ENCODE measurements at regions not wholly inside any gene's neighbourhood (a gene's known extent, or its start where the extent isn't known, plus 50 kb on each side); places are given as distances from the start of the nearest gene placed in this dataset.

- H3K36me3 ChIP-seq, result no peaks in the 10 kb centered on the region
- 65 to 77% (median 70%) methylated on average over 1 of the region's 1 CpG for WGBS, 4 donors
- ATAC-seq, result no peak
- H3K27ac ChIP-seq, result no peak overlapping the region
- no peak overlapping the region for H3K4me3 ChIP-seq
- intact Hi-C loops (cut with DNase I), result no loop called here
- no peaks in the 10 kb centered on the region for H3K4me1 ChIP-seq
- no peaks in the 10 kb centered on the region for H3K27me3 ChIP-seq
- TF ChIP-seq CTCF (IDR thresholded peaks at IDR 0.05) (no peak), POLR2A (IDR thresholded peaks at IDR 0.05) (no peak)
- DNase-seq, result no peak
- H3K9me3 ChIP-seq, result no peaks in the 10 kb centered on the region
Observed at GRCh38 chr21:22880573-22880972, 1882.4 kb downstream of the NCAM2 start.

- no peaks in the 10 kb centered on the region for H3K9me3 ChIP-seq
- H3K4me3 ChIP-seq, result no peak overlapping the region
- 35 to 46% (median 40%) methylated on average over 4 of the region's 4 CpGs for WGBS, 4 donors
- DNase-seq (no peak), ATAC-seq (no peak)
- H3K4me1 ChIP-seq, result no peaks in the 10 kb centered on the region
- TF ChIP-seq POLR2A (IDR thresholded peaks at IDR 0.05) (no peak), CTCF (IDR thresholded peaks at IDR 0.05) (no peak)
- no peak overlapping the region for H3K27ac ChIP-seq
- no peaks in the 10 kb centered on the region for H3K36me3 ChIP-seq
- intact Hi-C loops (cut with DNase I), result no loop called here
- H3K27me3 ChIP-seq, result no peaks in the 10 kb centered on the region
Observed at GRCh38 chr21:22881131-22881530, 1882.9 kb downstream of the NCAM2 start.

GRCh38 chr21:22885079-22885478 lies 1886.9 kb downstream of the NCAM2 start:
- no peaks in the 10 kb centered on the region for H3K9me3 ChIP-seq
- TF ChIP-seq POLR2A (IDR thresholded peaks at IDR 0.05) (no peak), CTCF (IDR thresholded peaks at IDR 0.05) (no peak)
- no peaks in the 10 kb centered on the region for H3K4me1 ChIP-seq
- H3K36me3 ChIP-seq, result no peaks in the 10 kb centered on the region
- ATAC-seq, result no peak
- H3K27me3 ChIP-seq, result no peaks in the 10 kb centered on the region
- no peak for DNase-seq
- H3K4me3 ChIP-seq, result no peak overlapping the region
- H3K27ac ChIP-seq, result no peak overlapping the region
- intact Hi-C loops (cut with DNase I), result no loop called here
- 75 to 90% (median 82%) methylated on average over 4 of the region's 4 CpGs for WGBS, 4 donors

GRCh38 chr21:22885614-22886013 lies 1887.4 kb downstream of the NCAM2 start:
- intact Hi-C loops (cut with DNase I), result no loop called here
- Histone ChIP-seq H3K27me3 (no peaks in the 10 kb centered on the region), H3K36me3 (no peaks in the 10 kb centered on the region), H3K9me3 (no peaks in the 10 kb centered on the region), H3K4me1 (no peaks in the 10 kb centered on the region), H3K27ac (no peak overlapping the region), H3K4me3 (no peak overlapping the region)
- TF ChIP-seq CTCF (IDR thresholded peaks at IDR 0.05) (no peak), POLR2A (IDR thresholded peaks at IDR 0.05) (no peak)
- no peak for DNase-seq
- no peak for ATAC-seq
